Keratinocyte (primary cell): ENCODE measurements at regions not wholly inside any gene's neighbourhood (a gene's known extent, or its start where the extent isn't known, plus 50 kb on each side); places are given as distances from the start of the nearest gene placed in this dataset.

Experiments
- CTCF ChIP-seq, 3 experiments: IDR thresholded peaks in 1 of 3; conservative IDR thresholded peaks in 1 of 3; optimal IDR thresholded peaks in 1 of 3; 2 replicates in 2 of 3; 3 replicates in 1 of 3; pipeline versions ENCODE3 to v1.5.1; 2011; ENCODE audit warnings: low read length in 3 of 3, mild to moderate bottlenecking in 3 of 3, moderate library complexity in 2 of 3, control low read depth in 1 of 3, inconsistent platforms in 1 of 3; ENCODE audit not compliant: insufficient read depth in 2 of 3; ENCODE audit errors: extremely low read depth in 1 of 3
- EZH2 ChIP-seq: IDR thresholded peaks from one replicate; pipeline ENCODE4 v1.6.1; 2012; ENCODE audit warnings: inconsistent platforms, mild to moderate bottlenecking, low read length, moderate library complexity

DNA sequence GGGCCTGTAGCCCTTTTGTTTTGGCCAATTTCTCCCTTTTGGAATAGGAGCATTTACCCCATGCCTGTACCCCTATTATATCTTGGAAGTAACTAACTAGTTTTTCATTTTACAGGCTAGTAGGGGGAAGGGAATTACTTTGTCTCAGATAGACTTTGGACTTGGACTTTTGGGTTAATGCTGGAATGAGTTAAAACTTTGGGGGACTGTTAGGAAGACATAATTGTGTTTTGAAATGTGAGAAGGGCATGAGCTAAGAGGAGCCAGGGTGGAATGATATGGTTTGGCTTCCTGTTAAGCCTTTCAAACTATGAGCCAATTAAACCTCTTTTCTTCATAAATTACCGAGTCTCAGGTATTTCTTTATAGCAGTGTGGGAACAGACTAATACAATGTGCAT is 168.1 kb downstream of the FGF1 start:
- TF ChIP-seq CTCF (optimal IDR thresholded peaks at IDR 0.05 in 1 of 3, IDR thresholded peaks at IDR 0.05 in 1 of 3, conservative IDR thresholded peaks at IDR 0.05 in 1 of 3; ENCODE audit: extremely low read depth in 1 of 3, insufficient read depth in 2 of 3, low read length in 3 of 3) (no peak), EZH2 (no peak)
